ENCODE measurements at regions not wholly inside any gene's neighbourhood (a gene's known extent, or its start where the extent isn't known, plus 50 kb on each side); places are given as distances from the start of the nearest gene placed in this dataset.
"Not testable (repeated sequence)": the region's sequence is repeated elsewhere in the genome, so short reads cannot be mapped to it uniquely, and the experiment has no call there.

- Histone ChIP-seq H3K27ac (no peak overlapping the region), H3K36me3 (no peaks in the 10 kb centered on the region), H3K9me3 (replicated peaks) (no peaks in the 10 kb centered on the region), H3K27me3 (no peaks in the 10 kb centered on the region), H3K4me3 (no peak overlapping the region), H3K4me1 (no peaks in the 10 kb centered on the region)
- DNase-seq = no peak
Observed at GRCh38 chrX:1109580-1110119, 102.8 kb downstream of the CRLF2 start.

- Histone ChIP-seq H3K4me3 (no peak overlapping the region), H3K9me3 (replicated peaks) (no peaks in the 10 kb centered on the region), H3K36me3 (no peaks in the 10 kb centered on the region), H3K27me3 (no peaks in the 10 kb centered on the region), H3K4me1 (no peaks in the 10 kb centered on the region), H3K27ac (no peak overlapping the region)
- no peak for DNase-seq
Observed at GRCh38 chrX:1108501-1109445, 103.7 kb downstream of the CRLF2 start.

- no peak for DNase-seq
- no peaks in the 10 kb centered on the region for H3K4me1 ChIP-seq
- H3K9me3 ChIP-seq (replicated peaks) = no peaks in the 10 kb centered on the region
- no peak overlapping the region for H3K27ac ChIP-seq
- H3K27me3 ChIP-seq = no peaks in the 10 kb centered on the region
- no peak overlapping the region for H3K4me3 ChIP-seq
- no peaks in the 10 kb centered on the region for H3K36me3 ChIP-seq
Observed at GRCh38 chrX:1106478-1107210, 105.8 kb downstream of the CRLF2 start.

DNA sequence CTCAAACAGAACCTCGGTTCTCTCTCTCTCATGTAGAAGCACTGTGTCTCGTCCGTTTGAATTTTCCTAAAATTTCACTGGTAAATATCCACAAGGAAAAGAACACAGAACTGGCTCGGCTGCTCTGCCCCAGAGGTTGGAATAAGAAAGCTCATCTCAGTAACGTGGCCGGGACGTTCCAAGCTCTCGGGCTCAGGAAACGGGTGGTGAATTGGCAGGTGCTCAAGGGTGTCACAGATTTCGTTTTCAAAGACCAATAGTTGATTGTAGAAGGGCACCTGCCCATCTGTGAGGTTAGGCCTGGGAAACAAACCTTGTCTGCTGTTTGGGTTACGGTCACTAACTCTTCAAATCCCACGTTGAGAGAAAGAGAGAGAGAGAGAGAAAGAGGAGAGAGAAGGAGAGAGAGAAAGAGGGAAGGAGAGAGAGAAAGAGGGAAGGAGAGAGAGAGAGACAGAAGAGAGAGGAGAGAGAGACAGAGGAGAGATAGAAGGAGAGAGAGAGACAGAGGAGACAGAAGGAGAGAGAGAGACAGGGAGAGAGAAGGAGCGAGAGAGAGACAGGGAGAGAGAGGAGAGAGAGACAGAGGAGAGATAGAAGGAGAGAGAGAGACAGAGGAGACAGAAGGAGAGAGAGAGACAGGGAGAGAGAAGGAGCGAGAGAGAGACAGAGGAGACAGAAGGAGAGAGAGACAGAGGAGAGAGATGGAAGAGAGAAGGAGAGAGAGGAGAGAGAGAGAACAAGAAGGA, 106.6 kb downstream of the CRLF2 start:
- Histone ChIP-seq H3K27me3 (no peaks in the 10 kb centered on the region), H3K4me1 (no peaks in the 10 kb centered on the region), H3K9me3 (replicated peaks) (no peaks in the 10 kb centered on the region), H3K4me3 (no peak overlapping the region), H3K27ac (no peak overlapping the region), H3K36me3 (no peaks in the 10 kb centered on the region)
- DNase-seq = no peak

DNA sequence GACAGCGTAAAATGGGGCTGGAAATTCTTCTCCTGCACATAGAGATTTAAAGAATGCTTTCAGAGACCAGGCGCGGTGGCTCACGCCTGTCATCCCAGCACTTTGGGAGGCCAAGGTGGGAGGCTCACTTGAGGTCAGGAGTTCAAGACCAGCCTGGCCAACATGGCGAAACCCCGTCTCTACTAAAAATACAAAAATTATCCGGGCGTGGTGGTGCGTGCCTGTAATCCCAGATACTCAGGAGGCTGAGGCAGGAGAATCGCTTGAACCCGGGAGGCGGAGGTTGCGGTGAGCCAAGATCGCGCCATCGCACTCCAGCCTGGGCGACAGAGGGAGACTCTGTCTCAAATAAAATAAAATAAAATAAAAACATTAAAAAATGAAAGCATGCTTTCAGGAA, 107.4 kb downstream of the CRLF2 start:
- not testable (repeated sequence) for H3K4me3 ChIP-seq; DNase-seq; H3K27ac ChIP-seq; H3K4me1 ChIP-seq; H3K36me3 ChIP-seq; H3K9me3 ChIP-seq (replicated peaks); H3K27me3 ChIP-seq

- DNase-seq = peak in 1 of 2 experiments; percentile 32
- Histone ChIP-seq H3K27me3 (no peaks in the 10 kb centered on the region), H3K9me3 (replicated peaks) (no peaks in the 10 kb centered on the region), H3K27ac (no peak overlapping the region), H3K4me1 (peaks cover 4% of the 10 kb centered on the region; the same call in 1 of the 2 replicates), H3K4me3 (no peak overlapping the region), H3K36me3 (no peaks in the 10 kb centered on the region)
Observed at GRCh38 chrX:1103360-1103759, 109.1 kb downstream of the CRLF2 start.

DNA sequence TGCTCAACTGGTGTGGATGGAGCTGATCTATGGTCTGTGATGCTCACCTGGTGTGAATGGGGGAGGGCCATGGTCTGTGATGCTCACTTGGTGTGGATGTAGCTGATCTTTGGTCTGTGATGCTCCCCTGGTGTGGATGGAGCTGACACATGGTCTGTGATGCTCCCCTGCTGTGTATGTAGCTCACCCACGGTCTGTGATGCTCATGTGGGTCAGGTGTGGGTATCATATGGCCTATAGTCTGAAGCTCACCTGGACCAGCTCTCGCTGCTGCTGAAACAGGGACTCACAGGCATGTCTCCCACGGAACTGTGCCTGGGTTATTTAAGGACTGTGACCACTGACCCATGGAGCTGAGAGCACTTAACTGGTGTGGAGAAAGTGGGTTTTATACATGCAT, 109.7 kb downstream of the CRLF2 start:
- Histone ChIP-seq H3K9me3 (replicated peaks) (no peaks in the 10 kb centered on the region), H3K4me1 (peaks cover 4% of the 10 kb centered on the region; the same call in 1 of the 2 replicates), H3K27me3 (no peaks in the 10 kb centered on the region), H3K27ac (no peak overlapping the region), H3K4me3 (no peak overlapping the region), H3K36me3 (no peaks in the 10 kb centered on the region)
- no peak for DNase-seq

DNA sequence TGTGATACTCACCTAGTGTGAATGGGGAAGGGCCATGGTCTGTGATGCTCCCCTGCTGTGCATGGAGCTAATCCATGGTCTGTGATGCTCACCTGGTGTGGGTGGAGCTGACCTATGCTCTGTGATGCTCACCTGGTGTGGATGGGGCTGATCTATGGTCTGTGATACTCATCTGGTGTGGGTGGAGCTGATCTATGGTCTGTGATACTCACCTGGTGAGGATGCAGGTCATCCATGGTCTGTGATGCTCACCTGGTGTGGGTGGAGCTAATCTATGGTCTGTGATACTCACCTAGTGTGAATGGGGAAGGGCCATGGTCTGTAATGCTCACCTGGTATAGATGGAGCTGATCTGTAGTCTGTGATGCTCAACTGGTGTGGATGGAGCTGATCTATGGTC, 110.2 kb downstream of the CRLF2 start:
- not testable (repeated sequence) for H3K36me3 ChIP-seq; DNase-seq; H3K27ac ChIP-seq; H3K4me3 ChIP-seq; H3K27me3 ChIP-seq; H3K9me3 ChIP-seq (replicated peaks); H3K4me1 ChIP-seq

DNA sequence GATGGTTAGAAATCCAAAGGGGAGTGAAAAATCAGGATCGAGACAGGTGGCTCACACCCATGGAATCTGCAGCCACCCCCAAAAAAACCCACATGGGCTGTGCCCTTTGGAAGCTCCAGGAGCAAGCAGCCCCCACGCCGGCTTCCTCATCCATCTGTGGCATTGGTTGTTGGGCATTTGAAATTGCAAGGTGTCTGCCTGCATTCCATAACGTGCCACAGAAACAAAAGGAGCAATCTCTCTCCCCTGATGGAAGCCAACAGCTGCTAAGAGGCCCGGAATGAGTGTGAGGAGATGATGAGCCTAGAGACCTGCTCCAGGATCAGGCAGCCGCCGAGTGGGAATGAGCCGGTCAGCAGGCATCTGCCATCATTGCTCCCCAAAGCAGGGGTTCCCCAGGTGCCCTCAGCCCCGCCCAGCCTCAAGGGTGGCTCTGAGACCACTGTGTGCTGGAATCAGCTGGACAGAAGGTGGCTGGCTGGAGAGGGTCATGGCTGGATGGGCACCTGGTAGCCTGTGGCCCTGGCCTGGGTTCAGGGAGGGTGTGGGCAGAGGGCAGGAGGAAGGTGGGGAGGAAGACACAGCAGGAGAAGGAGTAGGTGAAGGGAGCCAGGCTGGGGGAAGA, 113.2 kb downstream of the CRLF2 start:
- Histone ChIP-seq H3K9me3 (replicated peaks) (no peaks in the 10 kb centered on the region), H3K27ac (0 out of 2 replicates have a peak overlapping the region, but pooled peaks have one; percentile 3), H3K27me3 (no peaks in the 10 kb centered on the region), H3K4me1 (peaks cover 4% of the 10 kb centered on the region; the same call in 1 of the 2 replicates), H3K36me3 (no peaks in the 10 kb centered on the region), H3K4me3 (no peak overlapping the region)
- DNase-seq = peak; percentile 76 to 85

GRCh38 chrX:1097328-1097727, 115.1 kb downstream of the CRLF2 start:
- Histone ChIP-seq H3K36me3 (no peaks in the 10 kb centered on the region), H3K9me3 (replicated peaks) (no peaks in the 10 kb centered on the region), H3K4me3 (no peak overlapping the region), H3K4me1 (peaks cover 4% of the 10 kb centered on the region; the same call in 1 of the 2 replicates), H3K27me3 (no peaks in the 10 kb centered on the region), H3K27ac (no peak overlapping the region)
- DNase-seq = no peak

- peaks cover 4% of the 10 kb centered on the region; the same call in 1 of the 2 replicates for H3K4me1 ChIP-seq
- no peaks in the 10 kb centered on the region for H3K9me3 ChIP-seq (replicated peaks)
Observed at GRCh38 chrX:1094566-1095333, 117.7 kb downstream of the CRLF2 start.

GRCh38 chrX:1093586-1094421, 118.6 kb downstream of the CRLF2 start:
- Histone ChIP-seq H3K27ac (no peak overlapping the region), H3K4me3 (no peak overlapping the region)
- no peak for DNase-seq

More at GRCh38 chrX:1094566-1095333, 117.7 kb downstream of the CRLF2 start:
- Histone ChIP-seq H3K36me3 (no peaks in the 10 kb centered on the region), H3K27me3 (no peaks in the 10 kb centered on the region), H3K4me3 (no peak overlapping the region), H3K27ac (no peak overlapping the region)
- no peak for DNase-seq

GRCh38 chrX:1093121-1093520, 119.3 kb downstream of the CRLF2 start:
- DNase-seq = no peak
- Histone ChIP-seq H3K27ac (no peak overlapping the region), H3K4me1 (no peaks in the 10 kb centered on the region), H3K27me3 (no peaks in the 10 kb centered on the region), H3K36me3 (no peaks in the 10 kb centered on the region), H3K9me3 (replicated peaks) (no peaks in the 10 kb centered on the region), H3K4me3 (no peak overlapping the region)

More at GRCh38 chrX:1093586-1094421, 118.6 kb downstream of the CRLF2 start:
- H3K36me3 ChIP-seq = no peaks in the 10 kb centered on the region
- H3K27me3 ChIP-seq = no peaks in the 10 kb centered on the region
- no peaks in the 10 kb centered on the region for H3K4me1 ChIP-seq
- H3K9me3 ChIP-seq (replicated peaks) = no peaks in the 10 kb centered on the region

All from SJCRH30 (cell line).